NCI-H1694 (cell line): ENCODE measurements at regions not wholly inside any gene's neighbourhood (a gene's known extent, or its start where the extent isn't known, plus 50 kb on each side); places are given as distances from the start of the nearest gene placed in this dataset.
"Not testable (repeated sequence)": the region's sequence is repeated elsewhere in the genome, so short reads cannot be mapped to it uniquely, and the experiment has no call there.

ENCODE experiments used
- DNase-seq: peaks from one replicate; lab custom pipeline; 2025; lab: John Stamatoyannopoulos, UW

DNA sequence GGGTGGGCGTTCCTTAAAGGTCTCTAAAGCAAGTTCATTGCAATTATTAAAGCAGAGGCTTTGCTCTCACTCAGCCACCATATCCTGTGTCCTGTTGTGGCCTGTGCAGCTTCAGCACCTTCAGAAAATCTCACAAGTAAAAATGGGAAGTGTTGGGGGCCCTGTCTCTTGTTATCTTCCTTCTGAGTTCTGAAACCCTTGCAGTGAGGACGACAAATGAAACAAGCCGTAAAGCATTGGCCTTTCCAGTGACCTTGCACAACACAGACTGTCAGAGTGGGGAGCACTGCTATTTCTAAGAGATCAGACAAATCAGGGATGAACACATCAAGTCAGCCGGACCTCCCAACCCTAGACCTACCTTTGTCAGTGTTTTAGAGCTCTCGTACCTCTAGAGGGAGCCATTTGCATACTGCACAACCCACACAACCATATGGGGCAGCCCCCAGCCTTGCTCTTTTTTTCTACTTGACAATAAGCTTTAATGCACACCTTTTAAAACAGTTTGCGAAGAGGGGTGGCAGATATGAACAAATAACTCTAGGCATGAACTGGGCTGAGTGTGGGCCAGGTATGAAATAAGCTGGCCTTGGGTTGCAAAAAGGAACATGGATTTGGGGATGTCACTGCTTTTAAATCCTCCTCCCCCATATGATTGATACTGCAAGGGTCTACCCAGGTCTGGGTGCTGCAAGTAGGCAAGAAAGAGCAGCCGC is 89.8 kb downstream of the KATNIP start:
- DNase-seq, result peak; percentile 53

DNA sequence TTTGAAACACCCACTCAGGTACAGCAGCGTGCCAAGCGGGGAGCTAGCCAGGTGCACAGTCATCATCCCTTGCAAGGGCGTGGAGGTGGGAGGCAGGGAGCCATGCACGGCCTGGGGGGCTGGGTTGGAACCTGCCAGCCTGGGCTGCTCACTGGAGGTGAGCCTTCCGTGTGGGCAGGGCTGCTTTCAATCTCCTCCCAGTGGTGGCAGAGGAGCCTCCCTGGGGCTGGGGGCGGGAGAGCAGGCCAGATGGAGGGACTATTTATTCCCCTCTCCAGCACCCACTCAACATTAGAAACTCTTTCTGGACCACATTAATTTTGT is 90.3 kb downstream of the KATNIP start:
- peak; percentile 16 for DNase-seq

DNA sequence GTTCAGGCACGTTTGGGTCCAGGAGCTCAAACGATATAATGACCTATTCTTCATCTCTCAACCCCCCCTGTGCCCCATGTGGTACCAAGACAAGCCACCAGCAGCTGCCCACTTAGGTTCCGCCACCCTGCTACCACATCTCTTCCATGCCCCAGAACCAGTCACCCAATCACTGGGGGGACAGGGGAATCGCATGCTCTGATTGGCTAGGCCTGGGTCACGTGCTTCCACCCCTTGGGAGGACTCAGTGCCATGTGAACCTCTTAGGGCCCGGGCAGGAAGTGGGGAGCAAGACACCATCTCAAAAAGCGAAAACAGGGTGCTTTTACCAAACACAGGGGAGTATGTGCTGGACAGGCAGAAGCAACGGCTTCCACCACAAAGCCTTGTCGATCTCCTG is 91.3 kb downstream of the KATNIP start:
- no peak for DNase-seq

DNA sequence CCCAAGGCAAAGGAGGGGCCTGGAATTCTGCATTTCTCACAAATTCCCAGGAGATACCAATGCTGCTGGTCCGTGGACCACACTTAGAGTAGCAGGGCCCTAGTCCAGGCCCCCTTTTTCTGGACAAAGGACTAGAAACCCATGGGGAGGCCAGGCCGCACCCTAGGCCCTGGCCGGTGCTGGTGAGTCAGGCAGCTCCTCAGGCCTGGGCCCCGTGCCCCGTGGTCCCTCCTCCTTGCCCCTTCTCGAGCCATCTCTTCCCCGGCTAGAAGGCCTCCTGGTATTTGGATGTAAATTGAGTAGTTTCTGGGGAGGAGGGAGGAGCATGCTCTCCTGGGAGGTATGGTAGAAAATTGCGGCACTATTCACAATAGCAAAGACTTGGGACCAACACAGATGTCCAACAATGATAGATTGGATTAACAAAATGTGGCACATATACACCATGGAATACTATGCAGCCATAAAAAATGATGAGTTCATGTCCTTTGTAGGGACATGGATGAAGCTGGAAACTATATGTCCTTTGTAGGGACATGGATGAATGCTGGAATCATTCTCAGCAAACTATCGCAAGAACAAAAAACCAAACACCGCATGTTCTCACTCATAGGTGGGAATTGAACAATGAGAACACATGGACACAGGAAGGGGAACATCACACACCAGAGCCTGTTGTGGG is 91.9 kb downstream of the KATNIP start:
- DNase-seq, result not testable (repeated sequence)

DNA sequence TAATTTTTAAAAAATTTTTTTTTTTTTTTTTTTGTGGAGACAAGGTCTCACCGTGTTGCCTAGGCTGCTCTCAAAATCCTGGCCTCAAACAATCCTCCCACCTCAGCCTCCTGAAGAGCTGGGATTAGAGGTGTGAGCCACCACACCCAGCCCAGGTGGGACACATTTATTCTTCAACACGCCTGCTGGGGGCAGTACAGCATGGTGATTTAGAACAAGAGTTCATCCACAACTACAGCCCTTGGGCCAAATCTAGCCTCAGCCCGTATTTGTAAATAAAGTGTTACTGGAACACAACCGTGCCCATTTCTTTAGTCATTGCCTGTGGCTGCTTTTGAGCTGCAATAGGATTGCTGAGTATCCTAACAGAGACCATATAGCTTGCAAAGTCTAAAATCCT is 92.8 kb downstream of the KATNIP start:
- peak; percentile 42 for DNase-seq

DNA sequence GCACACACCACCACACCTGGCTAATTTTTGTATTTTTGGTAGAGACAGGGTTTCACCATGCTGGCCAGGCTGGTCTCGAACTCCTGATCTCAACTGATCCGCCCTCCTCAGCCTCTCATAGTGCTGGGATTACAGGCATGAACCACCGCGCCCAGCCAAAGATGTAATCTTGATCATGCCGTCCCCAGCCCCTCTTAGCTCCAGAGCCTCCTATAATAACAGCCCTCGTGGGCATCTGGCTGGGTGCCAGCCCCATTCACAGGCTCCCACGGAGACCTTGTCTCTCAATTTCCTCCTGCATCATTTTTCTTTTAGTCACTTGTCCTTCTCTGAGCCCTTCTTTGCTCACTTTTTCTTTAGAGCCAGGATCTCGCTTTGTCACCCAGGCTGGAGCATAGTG is 94.2 kb downstream of the KATNIP start:
- no peak for DNase-seq

DNA sequence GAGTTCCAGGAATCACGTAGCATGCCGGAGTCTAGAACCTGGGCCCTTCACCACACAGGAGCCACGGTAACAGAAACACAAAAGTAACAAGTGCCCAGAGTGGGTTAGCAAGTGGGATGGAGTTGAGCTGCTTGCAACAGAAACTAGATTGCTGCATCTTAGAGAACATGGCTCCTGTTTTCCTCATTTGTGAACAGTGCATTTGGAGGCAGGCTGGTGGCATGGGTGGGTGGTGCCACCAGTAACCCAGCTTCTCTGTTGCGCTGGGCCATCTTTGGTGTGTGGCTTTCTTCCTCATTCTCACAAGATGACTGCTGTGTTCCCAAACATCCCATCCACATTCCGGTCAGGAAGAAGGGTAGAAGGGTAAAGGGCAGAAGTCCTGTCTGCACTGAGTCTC is 95.5 kb downstream of the KATNIP start:
- DNase-seq, result no peak

DNA sequence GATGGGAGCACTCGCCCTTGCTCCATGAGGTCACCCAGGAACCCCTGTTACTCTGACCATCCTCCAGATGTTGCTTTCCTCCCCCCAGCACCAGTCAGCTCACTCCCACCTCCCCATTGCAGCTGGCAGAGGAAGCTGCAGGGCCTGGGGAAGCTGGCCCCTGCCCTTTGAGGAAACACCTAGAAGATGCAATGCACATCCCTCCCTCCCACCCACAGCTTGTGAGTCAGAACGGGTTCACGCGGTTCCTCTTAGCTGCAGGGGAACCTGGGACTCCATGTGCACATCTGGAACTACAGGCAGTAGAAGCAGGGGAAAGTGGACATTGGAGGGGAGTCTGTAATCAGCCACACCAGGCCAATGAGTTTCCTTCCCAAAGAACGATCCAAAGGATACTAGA is 96.9 kb downstream of the KATNIP start:
- no peak for DNase-seq

DNA sequence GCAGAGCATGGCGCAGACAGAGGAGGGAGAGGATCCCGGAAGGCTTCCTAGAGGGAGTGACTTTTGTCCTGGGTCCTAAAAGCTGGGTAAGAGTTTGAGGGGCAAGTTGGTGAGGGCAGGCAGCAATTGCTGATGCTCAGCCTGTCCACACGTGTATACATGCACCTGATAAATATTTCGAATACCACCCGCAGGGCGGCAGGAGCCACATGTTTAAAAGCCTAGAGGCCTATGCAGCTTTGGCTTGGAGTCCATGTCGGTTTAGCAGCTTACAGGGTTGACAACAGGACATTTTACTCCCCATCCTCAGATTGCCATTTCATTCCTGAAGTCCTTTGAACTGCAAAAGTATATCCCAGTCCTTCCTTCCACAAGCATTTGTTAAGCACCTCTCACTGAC is 99.1 kb downstream of the KATNIP start:
- no peak for DNase-seq

DNA sequence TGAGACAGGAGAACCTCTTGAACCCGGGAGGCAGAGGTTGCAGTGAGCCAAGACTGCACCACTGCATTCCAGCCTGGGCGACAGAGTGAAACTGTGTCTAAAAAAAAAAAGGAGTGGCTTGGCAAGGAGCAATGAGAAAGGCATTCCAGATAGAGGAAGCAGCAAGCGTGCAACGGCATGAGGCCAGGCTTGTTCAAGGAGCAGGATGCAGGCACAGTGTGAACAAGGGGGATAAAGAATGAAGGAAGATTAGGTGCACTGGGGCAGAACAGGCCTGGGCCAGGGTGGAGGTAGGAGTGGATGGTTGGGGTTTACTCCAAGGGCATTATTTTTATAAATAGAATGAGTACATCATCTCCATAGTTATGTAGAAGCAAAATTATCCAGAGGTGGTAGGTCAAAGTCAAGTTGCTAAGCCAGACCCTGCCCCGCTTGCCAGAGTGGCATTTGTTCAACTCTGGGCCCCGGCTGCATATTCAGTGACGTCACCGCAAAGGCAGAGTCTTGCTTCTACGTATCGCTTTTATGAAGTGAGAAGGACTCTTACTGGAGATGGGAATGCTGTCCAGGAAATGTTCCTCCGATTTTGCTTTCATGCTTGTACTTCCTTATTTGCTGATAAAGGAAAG is 100.2 kb downstream of the KATNIP start:
- DNase-seq, result no peak

DNA sequence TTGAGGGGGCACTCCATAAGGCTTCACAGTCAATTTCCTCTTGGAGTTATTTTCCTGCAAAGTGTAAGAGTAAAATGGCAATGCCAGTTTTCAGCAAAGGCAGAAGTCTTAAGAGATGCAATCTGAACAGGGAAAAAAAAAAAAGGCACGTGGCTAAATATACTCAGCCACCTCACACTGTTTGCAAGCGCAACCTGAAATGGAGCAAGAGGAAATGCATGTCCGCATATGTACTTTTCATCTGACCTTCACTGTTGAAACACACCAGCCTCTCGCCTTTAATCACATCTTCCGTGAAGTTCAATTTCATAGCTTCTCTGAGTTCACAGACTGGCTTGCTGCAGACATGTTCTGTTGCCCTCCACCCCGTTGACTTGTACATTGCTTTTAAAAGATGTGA is 101.4 kb downstream of the KATNIP start:
- no peak for DNase-seq

DNA sequence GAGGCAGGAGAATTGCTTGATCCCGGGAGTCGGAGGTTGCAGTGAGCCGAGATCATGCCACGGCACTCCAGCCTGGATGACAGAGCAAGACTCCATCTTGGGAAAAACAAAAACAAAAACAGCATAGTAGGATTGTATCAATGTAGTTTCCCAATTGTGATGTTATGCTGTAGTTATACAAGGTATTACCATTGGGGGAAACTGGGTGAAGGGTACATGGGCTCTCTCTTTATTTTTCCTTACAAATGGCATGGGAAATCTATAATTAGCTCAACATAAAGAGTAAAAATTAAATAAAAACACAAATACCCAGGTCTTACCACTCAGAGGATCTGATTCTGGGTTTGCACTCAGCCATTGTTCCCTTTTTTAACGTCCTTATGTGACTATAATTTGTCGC is 107.9 kb downstream of the KATNIP start:
- no peak for DNase-seq

DNA sequence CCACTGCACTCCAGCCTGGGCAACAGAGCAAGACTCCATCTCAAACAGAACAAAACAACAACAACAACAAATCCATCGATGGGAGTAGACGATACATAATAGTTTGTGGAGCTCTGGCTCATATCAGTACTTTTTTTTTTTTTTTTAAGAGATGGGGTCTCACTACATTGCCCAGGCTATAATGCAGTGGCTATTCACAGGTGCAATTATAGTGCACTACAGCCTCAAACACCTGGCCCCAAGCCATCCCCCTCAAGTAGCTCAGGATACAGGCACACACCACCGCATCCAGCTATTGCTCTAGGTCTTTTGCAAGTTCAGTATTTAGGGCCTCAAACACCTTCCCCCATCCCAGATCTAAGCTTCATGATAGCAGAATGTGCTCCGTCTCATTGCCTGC is 110.6 kb downstream of the KATNIP start:
- DNase-seq, result no peak

DNA sequence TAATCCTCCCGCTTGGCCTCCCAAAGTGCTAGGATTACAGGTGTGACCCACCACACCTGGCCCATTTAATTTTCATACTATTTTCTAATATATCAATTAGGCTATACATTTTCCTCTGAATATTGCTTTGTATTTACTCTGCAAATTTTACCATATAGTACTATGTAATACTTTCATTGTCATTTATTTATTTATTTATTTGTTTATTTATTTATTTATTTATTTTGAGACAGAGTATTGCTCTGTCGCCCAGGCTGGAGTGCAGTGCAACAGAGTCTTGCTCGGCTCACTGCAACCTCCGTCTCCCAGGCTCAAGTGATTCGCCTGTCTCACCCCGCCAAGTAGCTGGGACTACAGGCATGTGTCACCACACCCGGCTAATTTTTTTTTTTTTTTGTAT is 113.3 kb downstream of the KATNIP start:
- DNase-seq, result not testable (repeated sequence)

DNA sequence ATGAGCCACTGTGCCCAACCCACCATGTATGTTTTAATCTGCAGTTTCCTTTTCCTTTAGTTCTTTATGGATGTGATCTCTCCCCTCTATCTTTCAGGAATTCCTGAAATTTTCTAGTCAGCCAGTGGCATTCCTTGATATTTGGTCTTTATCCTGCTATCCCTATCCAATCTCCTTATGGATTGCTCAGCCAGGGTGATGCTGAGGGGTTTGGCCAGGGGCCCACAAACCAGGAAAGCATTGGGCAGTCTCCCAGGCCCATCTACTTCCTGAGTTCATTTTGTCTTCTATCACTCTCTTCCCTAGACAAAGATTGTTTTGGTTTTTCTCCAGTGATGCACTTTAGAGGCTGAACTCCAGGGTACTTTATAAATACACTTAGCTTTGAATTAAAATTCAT is 115.9 kb downstream of the KATNIP start:
- no peak for DNase-seq

DNA sequence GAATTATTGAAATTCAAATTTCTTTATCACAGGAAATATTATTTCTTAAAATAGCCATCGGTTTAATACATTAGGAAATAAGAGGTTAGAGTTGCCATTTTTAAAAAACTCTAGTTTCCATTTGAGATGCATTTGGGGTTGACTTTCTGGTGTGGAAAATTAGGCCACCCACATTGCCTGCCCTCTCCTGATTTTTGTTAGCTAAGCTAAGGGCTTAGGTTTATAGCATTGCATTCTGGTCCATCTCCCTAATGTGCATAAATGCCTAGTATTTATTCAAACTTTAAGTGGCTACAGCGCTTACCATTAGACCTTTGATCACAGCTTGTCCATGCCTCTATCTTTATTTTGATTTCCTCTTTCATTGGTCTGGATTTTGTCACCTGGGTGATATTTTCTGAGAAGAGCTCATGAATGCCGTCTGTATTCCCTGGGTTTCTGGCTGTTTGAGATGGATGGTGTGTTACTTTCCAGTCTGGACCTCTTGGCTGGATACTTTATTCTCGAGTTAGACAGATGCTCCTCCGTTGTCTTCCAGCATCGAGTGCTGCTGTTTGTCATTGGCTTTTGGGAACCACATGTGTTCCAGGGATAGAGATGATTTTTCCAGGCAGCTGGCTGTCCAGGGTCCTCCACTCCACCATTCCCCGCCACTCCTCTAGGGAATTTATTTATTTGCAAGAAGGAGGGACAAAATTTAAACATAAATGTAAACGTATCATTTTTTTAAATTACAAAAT is 120.3 kb downstream of the KATNIP start:
- no peak for DNase-seq

DNA sequence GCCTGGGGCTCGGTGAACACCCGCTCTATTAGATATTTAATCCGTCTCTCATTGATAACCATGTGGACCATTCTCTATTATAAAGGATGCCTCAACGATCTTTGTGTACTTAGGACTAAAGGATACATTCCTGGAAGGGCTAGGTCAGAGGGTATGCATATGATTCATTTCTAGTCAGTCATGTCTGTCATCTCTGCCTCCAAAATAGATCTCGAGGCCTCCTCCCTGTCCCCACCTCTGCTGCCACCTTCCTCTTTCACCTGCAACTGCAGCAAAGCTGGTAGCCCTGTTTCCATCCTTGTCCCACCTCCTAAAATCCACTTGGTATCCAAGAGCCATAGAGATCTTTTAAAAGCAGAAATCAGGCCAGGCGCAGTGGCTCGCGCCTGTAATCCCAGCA is 121.5 kb downstream of the KATNIP start:
- DNase-seq, result no peak

DNA sequence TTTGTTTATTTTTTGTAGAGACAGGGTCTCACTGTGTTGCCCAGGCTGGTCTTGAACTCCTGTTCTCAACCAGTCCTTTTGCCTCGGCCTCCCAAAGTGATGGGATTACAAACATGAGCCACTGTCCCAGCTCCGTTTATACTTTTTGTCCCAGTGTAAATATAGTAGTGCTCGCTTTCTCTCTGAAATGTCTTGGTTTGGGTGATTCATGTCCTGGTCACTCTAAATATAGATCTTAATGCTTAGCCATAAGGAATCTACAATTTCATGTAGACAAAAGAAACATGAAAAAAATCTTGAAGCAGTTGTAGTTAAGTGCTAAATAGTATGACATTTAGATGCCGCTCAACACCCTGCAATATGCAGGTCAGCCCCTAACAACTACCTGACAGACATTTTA is 126.9 kb downstream of the KATNIP start:
- DNase-seq, result no peak

DNA sequence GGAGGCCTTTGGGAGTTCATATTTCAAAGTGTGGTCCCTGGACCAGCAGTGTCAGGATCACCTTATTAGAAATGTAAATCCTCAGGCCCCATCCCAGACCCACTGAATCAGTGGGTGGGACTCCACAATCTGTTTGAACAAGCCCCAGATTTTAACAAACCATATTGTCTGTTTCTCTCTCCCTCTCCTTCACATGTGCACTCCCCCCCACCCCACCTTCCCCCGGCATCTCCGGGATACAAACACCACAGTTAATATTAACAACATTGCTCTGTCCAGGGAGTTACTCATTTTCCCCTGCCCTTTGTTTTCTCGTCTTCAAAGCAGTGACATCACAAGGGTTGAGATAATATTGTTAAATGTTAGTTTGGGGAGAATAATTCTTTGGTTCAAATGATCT is 127.3 kb downstream of the KATNIP start:
- no peak for DNase-seq

DNA sequence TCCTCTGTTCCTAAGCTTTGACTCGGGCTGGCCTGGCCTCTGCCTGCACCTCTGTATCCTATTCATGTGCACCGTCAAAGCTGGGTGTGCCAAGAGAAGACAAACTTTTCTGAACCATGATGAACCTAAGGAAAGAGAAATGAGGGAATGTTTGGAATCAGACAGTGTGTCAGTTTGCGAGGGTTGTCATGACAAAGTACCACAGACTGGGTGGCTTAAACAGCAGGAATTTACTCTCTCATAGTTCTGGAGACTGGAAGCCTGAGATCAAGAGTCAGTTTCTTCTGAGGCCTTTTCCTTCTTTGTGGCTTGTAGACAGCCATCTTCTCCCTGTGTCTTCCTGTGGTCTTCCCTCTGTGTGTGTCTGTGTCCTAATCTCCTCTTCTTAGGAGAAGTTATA is 129.0 kb downstream of the KATNIP start:
- no peak for DNase-seq

DNA sequence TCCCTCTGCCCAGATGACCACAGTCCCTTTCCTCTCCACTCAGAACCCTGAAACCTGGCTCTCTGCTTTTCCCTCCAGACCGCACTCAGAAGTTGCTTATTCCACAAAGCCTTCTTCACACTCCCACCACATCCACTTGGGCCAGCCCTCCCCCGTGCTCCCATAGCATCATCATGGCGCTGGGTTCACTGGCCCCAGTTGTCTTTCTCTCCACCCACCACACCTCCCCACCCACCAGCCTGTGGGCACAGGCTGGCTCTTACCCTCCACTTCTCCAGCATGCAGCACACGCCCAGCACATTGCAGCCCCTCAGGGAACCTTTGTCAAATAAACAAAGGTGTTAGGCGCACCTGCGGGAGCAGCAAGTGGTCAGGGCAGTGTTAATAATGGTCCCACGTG is 130.0 kb downstream of the KATNIP start:
- DNase-seq, result no peak

DNA sequence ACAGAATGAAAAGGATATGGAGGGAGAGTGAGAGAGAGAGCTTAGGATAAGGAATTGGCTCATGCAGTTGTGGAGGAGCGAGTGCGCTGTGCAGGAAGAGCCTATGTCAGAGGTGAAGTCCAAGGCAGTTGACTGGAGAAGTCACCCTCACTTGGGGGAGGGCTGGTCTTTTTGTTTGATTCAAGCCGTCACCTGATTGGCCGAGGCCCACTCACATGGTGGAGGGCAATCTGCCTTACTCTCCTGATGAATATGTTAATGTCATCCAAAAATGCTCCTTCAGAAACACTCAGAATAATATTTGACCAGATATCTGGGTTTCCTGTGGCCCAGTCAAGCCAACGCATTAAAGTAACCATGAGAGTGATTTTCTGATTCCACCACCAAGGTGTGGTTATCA is 131.7 kb downstream of the KATNIP start:
- no peak for DNase-seq

DNA sequence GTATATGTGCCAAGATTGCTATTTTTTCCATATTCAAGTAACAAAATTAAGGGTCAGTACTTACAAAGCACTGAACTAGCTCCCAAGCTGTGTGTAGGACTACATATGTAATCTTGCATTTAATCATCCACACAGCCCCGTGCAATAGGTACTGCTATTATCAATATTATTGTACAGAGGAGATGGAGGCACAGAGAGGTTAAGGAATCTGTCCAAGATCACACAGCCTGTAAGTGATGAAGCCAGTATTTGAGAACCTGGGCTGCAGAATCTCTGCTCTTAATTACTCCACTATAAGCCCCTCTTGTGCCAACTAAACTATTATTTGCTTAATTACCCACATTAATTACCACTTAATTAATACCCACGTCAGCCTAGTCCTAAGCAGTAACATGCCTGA is 134.1 kb downstream of the KATNIP start:
- DNase-seq, result no peak
